ENCODE measurements at regions not wholly inside any gene's neighbourhood (a gene's known extent, or its start where the extent isn't known, plus 50 kb on each side); places are given as distances from the start of the nearest gene placed in this dataset.

DNA sequence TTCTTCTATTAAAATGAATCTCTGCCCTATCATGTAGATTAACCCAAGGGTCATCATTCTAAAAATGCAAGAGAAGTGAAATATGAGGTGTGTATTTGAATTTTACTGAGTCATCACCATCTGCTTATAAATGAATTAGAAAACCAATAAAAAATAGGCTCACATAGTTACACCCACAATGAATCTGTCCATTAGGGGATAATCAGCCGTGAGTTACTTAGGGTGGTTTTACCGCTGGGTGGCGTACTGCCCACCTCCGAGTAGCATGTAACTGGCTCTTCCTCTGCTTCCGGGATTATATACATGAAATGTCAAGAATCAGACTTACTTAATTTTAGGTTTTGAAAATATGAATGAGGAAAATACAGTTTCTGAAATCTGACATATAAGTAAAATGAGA is 332.9 kb upstream of the CCNG1 start:
- TF ChIP-seq, protein P1, sequence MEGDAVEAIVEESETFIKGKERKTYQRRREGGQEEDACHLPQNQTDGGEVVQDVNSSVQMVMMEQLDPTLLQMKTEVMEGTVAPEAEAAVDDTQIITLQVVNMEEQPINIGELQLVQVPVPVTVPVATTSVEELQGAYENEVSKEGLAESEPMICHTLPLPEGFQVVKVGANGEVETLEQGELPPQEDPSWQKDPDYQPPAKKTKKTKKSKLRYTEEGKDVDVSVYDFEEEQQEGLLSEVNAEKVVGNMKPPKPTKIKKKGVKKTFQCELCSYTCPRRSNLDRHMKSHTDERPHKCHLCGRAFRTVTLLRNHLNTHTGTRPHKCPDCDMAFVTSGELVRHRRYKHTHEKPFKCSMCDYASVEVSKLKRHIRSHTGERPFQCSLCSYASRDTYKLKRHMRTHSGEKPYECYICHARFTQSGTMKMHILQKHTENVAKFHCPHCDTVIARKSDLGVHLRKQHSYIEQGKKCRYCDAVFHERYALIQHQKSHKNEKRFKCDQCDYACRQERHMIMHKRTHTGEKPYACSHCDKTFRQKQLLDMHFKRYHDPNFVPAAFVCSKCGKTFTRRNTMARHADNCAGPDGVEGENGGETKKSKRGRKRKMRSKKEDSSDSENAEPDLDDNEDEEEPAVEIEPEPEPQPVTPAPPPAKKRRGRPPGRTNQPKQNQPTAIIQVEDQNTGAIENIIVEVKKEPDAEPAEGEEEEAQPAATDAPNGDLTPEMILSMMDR (optimal IDR thresholded peaks at IDR 0.05 in 1 of 3, IDR thresholded peaks at IDR 0.05 in 1 of 3, conservative IDR thresholded peaks at IDR 0.05 in 1 of 3; ENCODE audit: extremely low read depth in 1 of 3, insufficient read depth in 2 of 3, low read length in 3 of 3): no peak
- TF ChIP-seq EZH2 (IDR thresholded peaks at IDR 0.05; ENCODE audit: low read length): no peak

All from keratinocyte (primary cell).